SK-N-MC (cell line): ENCODE measurements at regions not wholly inside any gene's neighbourhood (a gene's known extent, or its start where the extent isn't known, plus 50 kb on each side); places are given as distances from the start of the nearest gene placed in this dataset.

ENCODE experiments used
- DNase-seq: peaks from one replicate; pipeline ENCODE4 v3.0.0-alpha.2; 2011; ENCODE audit warnings: low read depth, low spot score
- H3K27ac ChIP-seq: fragments of 200-600 bp; sonication (generic); 2 replicates; pipeline ENCODE4 v1.5.1; 2016; ENCODE audit warnings: mixed run types
- H3K36me3 ChIP-seq: fragments of 200-600 bp; sonication (generic); 2 replicates; pipeline ENCODE4 v1.6.1; 2017; ENCODE audit warnings: antibody characterized with exemption, low read length, mixed read lengths; ENCODE audit not compliant: insufficient read depth
- H3K4me3 ChIP-seq: fragments of 200-600 bp; sonication (generic); 2 replicates; pipeline ENCODE4 v1.5.1; 2016
- H3K9ac ChIP-seq: fragments of 200-600 bp; sonication (generic); 2 replicates; pipeline ENCODE4 v1.8.0; 2017; ENCODE audit warnings: mixed run types, mixed read lengths; ENCODE audit not compliant: insufficient read length
- H3K9me3 ChIP-seq: fragments of 200-600 bp; sonication (generic); 2 replicates; pipeline ENCODE4 v1.6.1; 2017; ENCODE audit warnings: low read depth, mild to moderate bottlenecking, antibody characterized with exemption, low read length, moderate library complexity, mixed read lengths
- EZH2 ChIP-seq: fragments of 200-600 bp; sonication (generic); IDR thresholded peaks from one replicate; pipeline ENCODE4 v1.6.1; 2017; ENCODE audit warnings: antibody characterized with exemption
- FOXP2 ChIP-seq: optimal IDR thresholded peaks from 2 replicates; pipeline ENCODE3; 2011; ENCODE audit warnings: mild to moderate bottlenecking, moderate library complexity; ENCODE audit not compliant: insufficient read depth; ENCODE audit errors: extremely low read length, control extremely low read depth
- POLR2AphosphoS5 ChIP-seq: IDR thresholded peaks from 2 replicates; pipeline ENCODE4 v1.6.1; 2012; ENCODE audit warnings: mild to moderate bottlenecking, low read depth, low read length, borderline replicate concordance

- no peaks in the 10 kb centered on the region for H3K9me3 ChIP-seq
- no peak overlapping the region for H3K9ac ChIP-seq
- TF ChIP-seq EZH2: no peak
- TF ChIP-seq FOXP2: no peak
- TF ChIP-seq POLR2AphosphoS5: no peak
- no peak overlapping the region for H3K27ac ChIP-seq
- H3K36me3 ChIP-seq: no peaks in the 10 kb centered on the region
- no peak for DNase-seq
- no peak overlapping the region for H3K4me3 ChIP-seq
Observed at GRCh38 chr20:39326050-39326449, 363.9 kb downstream of the DHX35 start.

GRCh38 chr20:39318911-39319310 lies 356.8 kb downstream of the DHX35 start:
- H3K4me3 ChIP-seq: no peak overlapping the region
- no peak for TF ChIP-seq POLR2AphosphoS5
- TF ChIP-seq EZH2: no peak
- TF ChIP-seq FOXP2: no peak
- no peak overlapping the region for H3K27ac ChIP-seq
- DNase-seq: no peak
- H3K9ac ChIP-seq: no peak overlapping the region
- no peaks in the 10 kb centered on the region for H3K36me3 ChIP-seq
- H3K9me3 ChIP-seq: no peaks in the 10 kb centered on the region

- no peak overlapping the region for H3K9ac ChIP-seq
- no peaks in the 10 kb centered on the region for H3K9me3 ChIP-seq
Observed at GRCh38 chr20:39312676-39313075, 350.5 kb downstream of the DHX35 start.

DNA sequence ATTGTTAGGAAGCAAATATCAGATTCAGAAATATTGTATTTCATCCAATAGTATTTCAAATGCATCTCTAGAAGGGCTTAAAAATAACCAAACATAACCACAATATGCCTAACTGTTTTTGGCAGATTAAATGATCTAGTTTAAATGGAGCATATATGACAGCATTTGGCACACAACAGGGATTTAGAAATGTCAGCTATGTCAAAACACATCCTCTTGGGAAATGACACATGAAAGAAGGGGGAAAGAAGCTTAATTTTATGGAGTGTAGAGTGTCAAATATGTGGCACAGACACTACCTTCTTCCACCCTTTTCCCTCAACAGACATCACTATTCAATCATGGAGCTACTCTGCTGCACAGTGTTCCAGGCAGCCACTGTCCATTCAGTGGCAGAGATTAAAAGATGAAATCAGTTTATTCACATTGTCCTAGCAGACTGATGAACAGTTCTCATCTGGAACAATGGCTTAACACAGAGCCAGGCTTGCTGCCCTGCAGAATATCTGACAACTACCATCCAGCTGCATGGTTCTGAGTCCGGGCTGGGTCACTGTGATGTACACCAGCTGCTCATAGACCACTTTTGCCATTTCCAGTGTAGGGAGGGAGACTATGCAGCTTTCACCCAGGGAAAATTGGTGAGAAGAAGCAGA lies 349.8 kb downstream of the DHX35 start:
- H3K9me3 ChIP-seq: no peaks in the 10 kb centered on the region
- H3K36me3 ChIP-seq: no peaks in the 10 kb centered on the region
- no peak overlapping the region for H3K4me3 ChIP-seq
- TF ChIP-seq FOXP2: no peak
- no peak for TF ChIP-seq POLR2AphosphoS5
- TF ChIP-seq EZH2: no peak
- DNase-seq: no peak
- H3K27ac ChIP-seq: no peak overlapping the region
- H3K9ac ChIP-seq: no peak overlapping the region

More at GRCh38 chr20:39312676-39313075, 350.5 kb downstream of the DHX35 start:
- H3K4me3 ChIP-seq: no peak overlapping the region
- no peak overlapping the region for H3K27ac ChIP-seq
- no peak for TF ChIP-seq EZH2
- TF ChIP-seq POLR2AphosphoS5: no peak
- no peak for TF ChIP-seq FOXP2
- DNase-seq: no peak
- no peaks in the 10 kb centered on the region for H3K36me3 ChIP-seq

DNA sequence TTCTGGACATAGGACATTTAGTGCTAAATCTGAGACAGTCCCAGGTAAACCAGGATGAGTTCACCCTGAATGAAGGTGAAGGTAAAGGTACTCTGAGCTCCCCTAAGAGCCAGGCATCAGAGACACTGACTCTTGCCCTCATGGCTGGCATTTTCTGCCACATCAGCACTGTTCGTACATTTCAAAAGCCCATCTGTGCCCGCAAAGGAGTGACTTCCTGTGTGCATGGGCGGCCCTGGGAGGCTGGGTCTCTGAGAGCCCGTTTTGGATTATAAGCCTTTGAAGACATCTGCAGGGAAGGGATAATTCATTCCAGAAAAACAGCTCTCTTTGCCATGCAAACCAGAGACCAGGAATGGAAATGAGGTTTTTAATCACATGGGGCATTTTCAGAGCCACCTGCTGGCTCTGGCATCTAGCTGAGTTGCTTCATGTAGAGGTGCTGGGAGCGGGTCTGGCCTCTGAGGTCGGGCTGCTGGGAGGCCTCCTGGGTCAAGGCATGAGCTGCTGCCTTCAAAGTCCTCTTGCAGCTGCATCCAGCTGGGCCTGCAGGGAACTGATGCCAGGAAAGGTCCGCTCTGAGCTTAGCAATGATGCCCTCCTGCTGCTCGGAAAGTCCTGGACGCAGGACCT lies 348.3 kb downstream of the DHX35 start:
- Histone ChIP-seq H3K9ac (no peak overlapping the region), H3K4me3 (peak overlapping the region; percentile 13; the same call in 1 of the 2 replicates), H3K36me3 (no peaks in the 10 kb centered on the region), H3K27ac (peak overlapping the region; percentile 79), H3K9me3 (no peaks in the 10 kb centered on the region)
- peak; percentile 50 for DNase-seq
- TF ChIP-seq POLR2AphosphoS5 (no peak), EZH2 (no peak), FOXP2 (peak; percentile 9)

DNA sequence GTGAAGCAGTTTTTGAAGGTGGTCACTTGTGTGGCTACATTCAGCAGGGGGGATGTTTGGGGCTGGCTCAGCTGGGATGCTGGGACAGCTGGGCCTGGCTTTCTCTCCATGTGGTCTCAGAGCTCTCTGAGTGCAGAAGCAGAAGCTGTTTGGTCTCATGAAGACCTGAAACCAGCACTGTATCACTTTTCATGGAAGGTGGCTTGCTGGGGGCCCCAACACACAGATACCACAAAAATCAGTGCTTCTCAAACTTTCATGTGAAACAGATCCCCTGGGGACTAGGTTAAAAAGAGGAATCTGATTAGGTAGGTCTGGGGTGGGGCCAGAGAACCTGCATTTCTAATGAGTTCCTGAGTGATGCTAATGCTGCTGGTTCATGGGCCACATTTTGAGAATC lies 347.3 kb downstream of the DHX35 start:
- no peak for DNase-seq
- no peak overlapping the region for H3K9ac ChIP-seq
- no peak for TF ChIP-seq POLR2AphosphoS5
- TF ChIP-seq FOXP2: no peak
- no peak for TF ChIP-seq EZH2
- H3K27ac ChIP-seq: peak overlapping the region; percentile 35; the same call in 1 of the 2 replicates
- H3K9me3 ChIP-seq: no peaks in the 10 kb centered on the region
- no peaks in the 10 kb centered on the region for H3K36me3 ChIP-seq
- no peak overlapping the region for H3K4me3 ChIP-seq

DNA sequence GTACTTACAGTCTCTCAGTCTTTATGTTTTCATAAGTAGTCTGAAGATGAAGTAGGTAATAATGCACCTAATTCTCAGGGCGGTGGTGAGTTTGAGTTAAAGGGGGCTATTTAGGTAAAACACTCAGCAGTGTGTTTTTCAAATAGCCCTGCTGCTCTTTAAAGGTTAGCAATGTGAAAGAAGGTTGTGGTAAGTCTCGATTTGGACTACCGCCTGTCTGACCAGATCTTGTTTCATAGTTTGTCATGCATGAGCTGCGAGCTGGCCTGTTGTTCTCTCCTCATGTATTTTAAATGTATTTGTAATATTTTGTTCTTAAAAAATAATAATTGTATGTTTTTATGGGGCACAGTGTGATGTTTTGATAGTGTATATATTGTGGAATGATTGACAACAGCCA lies 340.2 kb downstream of the DHX35 start:
- Histone ChIP-seq H3K9ac (no peak overlapping the region), H3K9me3 (no peaks in the 10 kb centered on the region), H3K27ac (no peak overlapping the region), H3K4me3 (no peak overlapping the region), H3K36me3 (no peaks in the 10 kb centered on the region)
- DNase-seq: no peak
- TF ChIP-seq FOXP2 (no peak), POLR2AphosphoS5 (no peak), EZH2 (no peak)

GRCh38 chr20:39299783-39300182 lies 337.6 kb downstream of the DHX35 start:
- H3K4me3 ChIP-seq: no peak overlapping the region
- no peak for DNase-seq

More at GRCh38 chr20:39299783-39300182, 337.6 kb downstream of the DHX35 start:
- H3K36me3 ChIP-seq: no peaks in the 10 kb centered on the region
- H3K9ac ChIP-seq: no peak overlapping the region
- H3K27ac ChIP-seq: no peak overlapping the region
- TF ChIP-seq POLR2AphosphoS5 (no peak), FOXP2 (no peak), EZH2 (no peak)
- H3K9me3 ChIP-seq: no peaks in the 10 kb centered on the region
